MV-4-11 (cell line): ENCODE measurements at regions not wholly inside any gene's neighbourhood (a gene's known extent, or its start where the extent isn't known, plus 50 kb on each side); places are given as distances from the start of the nearest gene placed in this dataset.

Experiments used
- DNase-seq: peaks from one replicate; lab custom pipeline; 2025; lab: John Stamatoyannopoulos, UW

DNA sequence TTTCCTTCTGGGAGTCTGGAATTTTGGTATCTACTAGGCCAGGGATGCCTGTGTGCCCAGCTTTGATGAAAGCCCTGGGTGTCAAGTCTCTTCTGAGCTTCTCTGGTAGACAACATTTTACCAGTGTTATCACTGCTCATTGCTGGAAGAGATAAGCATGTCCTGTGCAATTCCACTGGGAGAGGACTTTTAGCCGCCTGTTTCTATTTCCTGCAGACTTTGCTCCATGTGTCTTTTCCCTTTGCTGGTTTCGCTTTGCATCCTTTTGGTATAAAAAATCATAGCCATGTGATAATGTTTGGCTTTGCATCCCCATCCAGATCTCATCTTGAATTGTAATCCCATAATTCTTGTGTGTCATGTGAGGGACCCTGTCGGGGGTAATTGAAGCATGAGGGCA, 163.2 kb downstream of the SLC28A3 start:
- DNase-seq, result no peak

DNA sequence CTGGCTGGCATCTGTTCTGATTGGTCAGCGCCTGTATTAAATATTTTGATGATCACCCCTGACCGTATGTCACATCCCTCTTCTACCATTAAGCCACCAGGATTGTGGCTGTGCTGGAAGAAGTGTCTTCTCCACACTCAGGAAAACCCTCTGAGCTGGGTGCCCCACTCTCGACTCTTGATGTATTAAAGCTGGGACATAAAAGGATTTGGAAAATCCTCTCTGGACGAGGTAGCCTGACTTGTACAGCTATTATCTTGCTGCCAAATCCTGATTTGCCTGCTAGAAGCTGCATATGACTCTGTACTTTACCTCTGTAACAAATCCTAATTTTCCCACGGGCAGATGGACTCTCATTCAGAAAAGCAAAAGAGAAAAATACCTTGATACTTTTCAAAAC, 161.0 kb downstream of the SLC28A3 start:
- DNase-seq, result no peak

GRCh38 chr9:84187090-84187489, 153.5 kb downstream of the SLC28A3 start:
- DNase-seq, result no peak

DNA sequence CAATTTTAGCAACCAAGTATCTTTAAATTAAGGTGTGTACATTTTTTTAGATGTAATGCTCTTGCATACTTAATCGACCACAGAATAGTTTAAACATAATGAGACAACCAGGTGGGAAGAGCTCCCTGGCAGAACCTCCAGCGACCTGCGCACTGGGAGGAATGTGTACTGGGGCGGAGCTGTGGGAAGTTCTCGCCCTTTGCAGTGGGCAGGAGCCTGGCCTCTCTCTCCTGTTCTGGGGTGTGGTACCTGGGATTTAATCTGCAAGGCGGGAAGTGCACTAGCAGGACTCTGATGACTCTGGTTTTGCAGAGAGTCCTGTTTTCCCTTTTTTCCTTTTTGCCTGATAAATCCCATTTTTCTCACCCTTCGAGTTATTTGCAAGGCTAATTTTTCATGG, 150.7 kb downstream of the SLC28A3 start:
- no peak for DNase-seq

GRCh38 chr9:84190411-84190810, 150.1 kb downstream of the SLC28A3 start:
- no peak for DNase-seq

GRCh38 chr9:84206801-84207370, 133.7 kb downstream of the SLC28A3 start:
- DNase-seq, result no peak

DNA sequence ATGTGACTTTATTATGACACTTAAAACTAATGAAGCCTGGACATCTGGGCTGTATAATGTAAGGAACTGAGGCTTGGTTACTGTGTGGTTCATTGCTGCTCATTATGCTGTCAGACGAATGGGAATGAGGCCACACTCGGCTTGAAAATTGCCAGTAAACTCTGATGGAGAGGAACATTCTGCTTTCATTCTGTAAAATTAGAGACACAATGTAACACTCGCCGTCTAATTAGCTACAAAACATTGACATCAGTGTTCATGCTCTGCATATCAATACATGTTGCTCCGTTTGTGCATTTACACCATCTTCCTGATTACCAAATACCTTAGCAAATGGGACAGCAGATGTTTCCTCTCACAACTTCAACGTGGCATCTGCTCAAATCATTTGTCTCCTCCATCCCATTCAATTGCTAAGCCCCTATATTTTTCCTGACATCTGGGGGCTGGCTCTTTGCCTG, 133.0 kb downstream of the SLC28A3 start:
- no peak for DNase-seq

DNA sequence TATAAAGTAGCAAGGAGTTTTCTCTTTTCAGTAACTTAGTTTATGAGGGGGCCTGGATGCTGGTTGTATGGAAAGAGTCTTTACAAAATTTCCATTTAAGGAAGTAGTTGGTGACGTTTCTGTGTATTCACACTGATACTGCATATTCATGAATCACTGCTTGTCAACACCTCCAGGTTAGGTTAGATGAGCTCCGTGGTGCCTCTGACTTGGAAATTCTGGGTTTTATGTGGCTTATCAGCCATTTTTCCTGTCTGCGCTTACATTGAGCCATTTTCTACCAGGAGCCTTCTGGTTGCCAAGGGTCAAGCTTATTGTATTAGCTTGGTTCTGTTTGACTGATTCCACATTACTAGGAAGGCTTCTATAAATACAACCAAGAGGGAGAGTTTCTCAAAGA, 128.3 kb downstream of the SLC28A3 start:
- no peak for DNase-seq

- DNase-seq, result no peak
Observed at GRCh38 chr9:84212982-84213381, 127.6 kb downstream of the SLC28A3 start.

- no peak for DNase-seq
Observed at GRCh38 chr9:84216151-84216550, 124.4 kb downstream of the SLC28A3 start.

DNA sequence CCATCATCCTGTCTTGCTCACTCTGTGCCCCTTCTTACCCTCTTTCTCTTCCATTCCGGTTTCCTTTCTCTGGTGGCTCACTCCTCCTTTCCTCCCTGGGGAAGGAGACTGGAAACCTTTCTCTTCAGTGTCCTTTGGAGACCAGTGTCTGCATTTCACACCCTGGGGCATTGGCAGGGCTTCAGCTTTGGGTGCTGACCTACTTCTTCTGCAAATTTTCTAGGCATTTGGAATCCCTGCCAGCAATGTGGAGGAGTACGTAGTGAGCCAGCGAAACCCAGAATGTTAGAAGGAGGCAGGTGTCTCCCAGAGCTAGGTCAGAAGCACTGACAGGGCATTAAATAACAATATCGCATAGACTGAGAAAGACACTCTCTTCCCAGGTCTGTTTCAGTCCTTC, 122.2 kb downstream of the SLC28A3 start:
- DNase-seq, result no peak

GRCh38 chr9:84224246-84224645, 116.3 kb downstream of the SLC28A3 start:
- DNase-seq, result peak; percentile 45
